ENCODE measurements at regions not wholly inside any gene's neighbourhood (a gene's known extent, or its start where the extent isn't known, plus 50 kb on each side); places are given as distances from the start of the nearest gene placed in this dataset.

GRCh38 chr13:86878781-86879180 is 792.4 kb upstream of the SLITRK5 start:
- Histone ChIP-seq H3K4me3 (ENCODE audit: control insufficient read depth in 2 of 3, extremely low read depth in 1 of 3, insufficient read depth in 2 of 3, low read depth in 1 of 3, low read length in 3 of 3) (no peak overlapping the region), H3K4me1 (ENCODE audit: control insufficient read depth, extremely low read depth, insufficient read depth, low read length) (no peaks in the 10 kb centered on the region), H3K4me2 (ENCODE audit: control insufficient read depth, extremely low read depth, insufficient read depth, low read depth, low read length) (no peak overlapping the region), H3K27ac (ENCODE audit: control insufficient read depth, insufficient read depth, low read length) (no peak overlapping the region), H3K9me1 (ENCODE audit: control insufficient read depth, extremely low read depth, insufficient read depth, low read length) (no peaks in the 10 kb centered on the region), H2AFZ (ENCODE audit: control insufficient read depth, low read length) (no peak overlapping the region), H4K20me1 (ENCODE audit: control insufficient read depth, extremely low read depth, insufficient read depth, low read length) (no peaks in the 10 kb centered on the region), H3K79me2 (ENCODE audit: control insufficient read depth, insufficient read depth, low read length) (no peaks in the 10 kb centered on the region), H3K9me3 (ENCODE audit: control insufficient read depth, low read depth, low read length) (no peaks in the 10 kb centered on the region), H3K9ac (ENCODE audit: control insufficient read depth, extremely low read depth, insufficient read depth, low read length) (no peak overlapping the region), H3K36me3 (ENCODE audit: control insufficient read depth in 2 of 2, extremely low read depth in 1 of 2, insufficient read depth in 2 of 2, low read length in 2 of 2) (no peaks in the 10 kb centered on the region), H3K27me3 (ENCODE audit: control insufficient read depth, extremely low read depth, insufficient read depth, low read length) (no peaks in the 10 kb centered on the region)
- no peak for DNase-seq (ENCODE audit: low read depth, low spot score)
- dilution Hi-C loops (cut with MboI; ENCODE audit: extremely low pct_ligation_motif_present, low sequenced_read_pairs), result no loop called here
- FAIRE-seq, result no peak
- TF ChIP-seq CTCF (optimal IDR thresholded peaks at IDR 0.05 in 1 of 3, IDR thresholded peaks at IDR 0.05 in 1 of 3, conservative IDR thresholded peaks at IDR 0.05 in 1 of 3; ENCODE audit: extremely low read depth in 1 of 3, insufficient read depth in 2 of 3, low read length in 3 of 3) (no peak), EZH2 (IDR thresholded peaks at IDR 0.05; ENCODE audit: low read length) (no peak)

- H3K36me3 ChIP-seq (ENCODE audit: control insufficient read depth in 2 of 2, extremely low read depth in 1 of 2, insufficient read depth in 2 of 2, low read length in 2 of 2), result no peaks in the 10 kb centered on the region
- no peak overlapping the region for H3K27ac ChIP-seq (ENCODE audit: control insufficient read depth, insufficient read depth, low read length)
- no peak overlapping the region for H2AFZ ChIP-seq (ENCODE audit: control insufficient read depth, low read length)
- dilution Hi-C loops (cut with MboI; ENCODE audit: extremely low pct_ligation_motif_present, low sequenced_read_pairs), result no loop called here
- FAIRE-seq, result no peak
- H3K27me3 ChIP-seq (ENCODE audit: control insufficient read depth, extremely low read depth, insufficient read depth, low read length), result no peaks in the 10 kb centered on the region
- TF ChIP-seq CTCF (optimal IDR thresholded peaks at IDR 0.05 in 1 of 3, IDR thresholded peaks at IDR 0.05 in 1 of 3, conservative IDR thresholded peaks at IDR 0.05 in 1 of 3; ENCODE audit: extremely low read depth in 1 of 3, insufficient read depth in 2 of 3, low read length in 3 of 3) (no peak), EZH2 (IDR thresholded peaks at IDR 0.05; ENCODE audit: low read length) (no peak)
- no peak overlapping the region for H3K4me2 ChIP-seq (ENCODE audit: control insufficient read depth, extremely low read depth, insufficient read depth, low read depth, low read length)
- no peaks in the 10 kb centered on the region for H3K79me2 ChIP-seq (ENCODE audit: control insufficient read depth, insufficient read depth, low read length)
- no peak for DNase-seq (ENCODE audit: low read depth, low spot score)
- H3K9me1 ChIP-seq (ENCODE audit: control insufficient read depth, extremely low read depth, insufficient read depth, low read length), result no peaks in the 10 kb centered on the region
- no peak overlapping the region for H3K4me3 ChIP-seq (ENCODE audit: control insufficient read depth in 2 of 3, extremely low read depth in 1 of 3, insufficient read depth in 2 of 3, low read depth in 1 of 3, low read length in 3 of 3)
- H3K9ac ChIP-seq (ENCODE audit: control insufficient read depth, extremely low read depth, insufficient read depth, low read length), result no peak overlapping the region
- H3K9me3 ChIP-seq (ENCODE audit: control insufficient read depth, low read depth, low read length), result no peaks in the 10 kb centered on the region
- H3K4me1 ChIP-seq (ENCODE audit: control insufficient read depth, extremely low read depth, insufficient read depth, low read length), result no peaks in the 10 kb centered on the region
- no peaks in the 10 kb centered on the region for H4K20me1 ChIP-seq (ENCODE audit: control insufficient read depth, extremely low read depth, insufficient read depth, low read length)
Measured at GRCh38 chr13:86881390-86881789, 789.8 kb upstream of the SLITRK5 start.
